GM19452 (cell line): ENCODE measurements at regions not wholly inside any gene's neighbourhood (a gene's known extent, or its start where the extent isn't known, plus 50 kb on each side); places are given as distances from the start of the nearest gene placed in this dataset.
"Not testable (repeated sequence)": the region's sequence is repeated elsewhere in the genome, so short reads cannot be mapped to it uniquely, and the experiment has no call there.

ENCODE experiments used
- ATAC-seq: cut with Tn5 transposase; IDR thresholded peaks from one replicate; pipeline ENCODE4 v1.9.1; 2021; ENCODE audit not compliant: unreplicated experiment

DNA sequence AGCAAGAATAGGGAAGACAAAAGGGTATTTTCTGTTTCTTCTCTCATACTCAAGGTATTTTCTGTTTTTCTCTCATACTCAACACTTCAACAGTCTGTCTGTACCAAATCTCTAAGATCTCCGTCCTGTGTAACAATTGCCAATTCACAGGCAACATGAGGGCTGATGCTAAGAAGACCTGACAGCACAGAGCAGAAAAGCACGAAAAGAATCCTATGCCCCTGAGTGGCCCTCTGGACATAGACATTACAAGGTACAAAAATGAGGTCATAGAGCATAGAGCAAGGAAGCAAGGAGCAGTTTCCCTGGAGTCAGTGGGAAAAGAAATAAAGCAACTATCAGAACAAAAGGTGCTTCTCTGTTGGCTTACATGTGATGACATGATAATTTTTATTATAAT, 1612.6 kb upstream of the CELF4 start:
- ATAC-seq = no peak

DNA sequence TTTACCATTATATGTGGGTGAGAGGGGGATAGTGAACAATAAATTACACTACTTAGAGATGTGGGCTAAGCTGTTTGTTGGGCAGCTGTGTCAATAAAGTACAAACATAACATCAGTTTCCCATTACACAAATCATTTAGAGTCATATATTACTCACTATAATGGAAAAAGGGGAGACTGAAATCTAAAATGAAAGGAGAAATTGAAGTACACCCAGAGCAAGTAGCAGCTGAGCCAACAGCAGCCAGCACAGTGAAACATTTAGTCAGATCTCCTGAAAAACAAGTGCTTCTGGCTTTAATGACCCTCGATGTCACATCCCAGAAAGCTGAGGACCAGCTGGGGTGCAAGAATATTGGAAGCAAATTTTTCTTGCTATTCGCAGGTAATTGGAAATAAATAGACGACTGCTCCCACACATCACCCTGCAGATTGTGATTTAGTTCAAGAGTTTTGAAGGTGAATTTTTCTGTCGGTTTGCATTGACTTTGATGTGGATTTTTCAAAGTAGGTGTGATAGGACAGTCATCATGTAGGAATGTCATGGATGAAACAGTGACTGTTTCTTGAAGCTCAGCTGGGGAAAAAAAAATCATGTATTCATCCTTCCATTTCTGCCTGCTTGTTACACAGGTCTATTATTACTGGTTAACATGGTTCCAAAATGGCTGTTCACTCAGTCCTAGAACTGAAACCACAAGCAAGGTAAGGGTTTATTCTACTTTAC, 1607.3 kb upstream of the CELF4 start:
- ATAC-seq = no peak

DNA sequence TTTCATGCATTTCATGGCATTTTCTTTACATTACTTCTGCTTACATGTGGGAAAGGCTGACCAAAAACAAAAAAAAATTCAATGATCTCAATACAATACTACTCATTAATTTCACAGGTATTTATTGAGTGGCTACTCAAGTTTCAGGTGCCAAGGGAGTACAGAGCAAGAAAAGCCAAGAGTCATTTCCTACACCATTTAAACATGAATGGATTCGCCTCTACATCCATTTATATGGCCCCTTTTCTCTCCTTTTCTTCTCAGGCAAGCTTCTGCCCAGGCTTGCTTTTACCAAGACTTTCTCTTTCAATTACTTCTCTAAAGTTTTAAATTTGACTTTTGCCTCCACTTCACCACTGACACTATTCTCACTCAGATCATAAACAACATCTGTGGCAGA, 1603.1 kb upstream of the CELF4 start:
- ATAC-seq = no peak

DNA sequence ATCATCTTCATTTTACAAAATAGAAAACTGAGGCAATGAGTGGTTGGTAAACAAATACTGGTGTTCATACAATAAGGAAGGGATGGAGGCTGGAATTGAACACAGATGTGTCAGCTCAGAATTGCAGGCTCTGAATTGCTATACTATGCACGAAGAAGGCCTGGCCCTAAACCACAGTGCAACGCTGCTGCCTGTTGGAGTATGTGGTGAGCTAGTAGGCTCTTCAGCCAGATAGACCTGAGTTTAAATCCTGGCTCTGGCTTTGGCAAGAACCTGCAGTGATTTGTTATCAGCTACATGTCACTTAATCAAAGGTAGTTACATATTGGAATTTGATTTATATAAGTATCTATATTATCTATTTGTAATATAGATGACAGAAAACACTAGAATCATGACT, 1602.4 kb upstream of the CELF4 start:
- ATAC-seq = no peak

DNA sequence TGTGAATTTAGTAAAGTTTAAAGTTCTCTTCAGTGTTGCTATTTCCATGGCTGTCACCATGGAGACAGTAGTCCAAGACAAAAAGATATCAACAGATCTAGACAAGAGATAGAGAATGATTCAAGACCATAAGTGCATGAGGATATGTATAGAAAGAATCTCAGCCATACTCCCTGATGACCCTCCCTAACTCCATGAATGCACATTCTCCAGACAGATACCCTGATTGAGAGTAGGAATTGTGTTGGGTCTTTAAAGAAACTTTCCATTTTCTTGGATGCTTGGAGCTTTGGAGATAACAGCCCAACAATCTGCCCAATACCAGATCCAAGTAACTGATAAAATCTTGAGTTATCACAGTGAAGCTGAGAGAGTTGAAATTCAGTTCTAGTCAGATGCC, 1601.2 kb upstream of the CELF4 start:
- ATAC-seq = no peak

DNA sequence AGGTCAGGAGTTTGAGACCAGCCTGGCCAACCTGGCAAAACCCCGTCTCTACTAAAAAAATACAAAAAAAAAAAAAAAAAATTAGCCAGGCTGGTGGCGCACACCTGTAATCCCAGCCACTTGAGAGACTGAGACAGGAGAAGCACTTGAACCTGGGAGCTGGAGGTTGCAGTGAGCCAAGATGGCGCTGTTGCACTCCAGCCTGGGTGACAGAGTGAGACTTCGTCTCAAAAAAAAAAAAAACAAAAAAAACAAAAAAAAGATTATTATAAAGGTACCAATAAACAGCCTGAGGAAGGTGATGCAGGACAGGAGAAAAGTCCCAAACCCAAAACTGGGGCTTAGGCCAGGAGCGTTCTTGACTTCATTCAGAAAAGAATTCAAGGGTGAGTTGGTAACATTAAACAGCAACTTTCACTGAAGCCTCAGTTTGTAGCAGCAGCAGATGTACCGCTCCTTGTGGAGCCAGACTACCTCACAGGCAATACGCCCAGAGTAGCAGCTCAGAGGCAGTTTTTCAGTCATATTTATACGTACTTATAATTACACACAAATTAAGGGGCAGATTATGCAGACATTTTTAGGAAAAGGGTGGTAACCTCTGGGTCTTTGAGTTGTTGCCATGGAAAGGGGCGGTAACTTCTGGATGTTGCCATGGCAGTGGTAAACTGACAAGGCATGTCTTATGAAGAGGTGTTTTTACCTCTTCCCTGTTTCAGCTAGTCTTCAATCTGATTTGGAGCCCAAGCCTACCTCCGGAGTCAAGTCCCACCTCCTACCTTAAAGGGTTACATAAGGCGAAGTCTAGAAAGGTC, 1596.6 kb upstream of the CELF4 start:
- ATAC-seq = no peak

DNA sequence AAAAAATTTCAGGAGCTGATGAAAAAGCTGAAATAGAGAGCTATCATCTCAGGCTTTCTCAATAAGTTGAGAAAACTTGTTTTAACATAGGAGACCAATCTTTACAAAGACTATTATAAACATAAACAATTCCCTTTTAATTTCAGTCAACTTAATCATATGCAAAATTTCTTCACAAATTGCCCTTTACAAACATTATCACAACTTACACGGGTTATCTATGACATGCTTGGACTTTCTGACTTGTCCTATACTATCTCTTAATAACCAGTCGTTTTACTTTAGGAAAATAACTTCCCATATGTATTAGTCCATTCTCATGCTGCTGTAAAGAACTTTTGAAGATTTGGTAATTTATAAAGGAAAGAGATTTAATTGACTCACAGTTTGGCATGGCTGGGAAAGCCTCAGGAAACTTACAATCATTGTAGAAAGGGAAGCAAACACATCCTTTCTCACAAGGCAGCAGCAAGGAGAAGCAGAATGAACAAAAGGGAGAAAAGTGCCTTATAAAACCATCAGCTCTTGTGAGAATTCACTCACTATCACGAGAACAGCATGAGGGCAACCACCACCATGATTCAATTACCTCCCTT, 1583.7 kb upstream of the CELF4 start:
- ATAC-seq = no peak

DNA sequence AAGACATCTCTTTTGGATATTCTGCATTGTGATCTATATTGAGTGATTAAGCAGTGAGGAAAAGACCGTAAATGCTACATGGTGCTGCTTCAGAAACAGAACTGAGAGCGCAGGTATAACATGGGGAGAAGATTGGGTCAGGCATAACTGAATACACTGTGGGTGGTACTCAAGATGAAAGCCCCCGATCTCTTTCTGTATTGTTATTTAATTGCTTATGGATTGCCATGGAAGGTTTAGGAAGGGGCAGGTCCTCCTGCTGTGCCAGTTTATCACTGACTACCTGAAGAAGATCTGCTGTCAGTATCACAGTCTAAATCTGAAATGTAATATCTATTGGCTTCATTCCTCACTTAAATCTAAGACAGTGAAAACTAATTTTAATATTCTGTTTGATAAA, 1568.7 kb upstream of the CELF4 start:
- ATAC-seq = no peak

DNA sequence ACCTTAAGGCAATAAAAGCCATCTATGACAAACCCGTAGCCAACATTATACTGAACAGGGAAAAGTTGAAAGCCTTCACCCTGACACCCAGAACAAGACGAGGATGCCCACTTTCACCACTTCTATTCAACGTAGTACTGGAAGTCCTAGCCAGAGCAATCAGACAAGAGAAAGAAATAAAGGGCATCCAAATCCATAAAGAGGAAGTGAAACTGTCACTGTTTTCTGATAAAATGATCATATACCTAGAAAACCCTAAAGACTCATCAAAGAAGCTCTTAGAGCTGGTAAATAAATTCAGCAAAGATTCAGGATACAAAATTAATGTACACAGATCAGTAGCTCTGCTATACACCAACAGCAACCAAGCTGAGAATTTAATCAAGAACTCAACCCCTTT, 1561.9 kb upstream of the CELF4 start:
- ATAC-seq = not testable (repeated sequence)

DNA sequence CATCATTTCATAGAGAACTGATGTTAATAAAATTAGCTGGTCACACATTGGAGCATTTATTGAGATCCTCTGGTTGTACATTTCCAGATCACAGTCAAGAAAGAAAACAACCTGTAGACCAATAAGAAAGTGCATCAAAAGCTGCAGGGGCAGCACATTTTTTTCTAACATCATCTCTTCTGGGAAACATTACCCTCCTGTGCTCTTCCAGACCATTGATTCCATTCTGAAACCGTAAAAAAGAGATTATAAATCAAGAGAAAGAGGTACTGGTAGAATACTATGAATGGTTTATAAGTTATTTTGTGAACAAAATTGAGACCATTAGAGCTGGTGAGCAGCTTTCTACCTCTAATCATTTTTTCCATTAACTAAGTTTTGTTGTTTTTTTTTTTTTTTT, 1548.2 kb upstream of the CELF4 start:
- no peak for ATAC-seq

DNA sequence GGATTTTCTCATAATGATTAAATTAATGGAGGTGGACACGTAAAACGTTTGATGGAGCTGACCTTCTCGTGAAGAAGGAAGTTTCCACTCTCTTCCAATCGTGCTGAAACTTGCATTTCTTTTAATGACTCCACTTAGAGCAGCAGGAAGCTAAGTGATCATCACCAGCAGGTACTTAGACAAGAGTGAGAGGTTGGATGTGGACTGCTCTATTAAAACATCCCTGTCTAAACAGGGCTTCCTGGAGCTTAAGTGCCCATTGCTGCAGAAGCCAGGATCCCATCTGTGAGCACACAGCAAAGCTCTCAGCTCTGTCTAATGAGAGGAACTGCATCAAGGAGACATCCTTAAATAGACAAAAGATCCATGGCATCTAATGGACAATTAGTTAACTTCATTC, 1539.5 kb upstream of the CELF4 start:
- ATAC-seq = no peak

DNA sequence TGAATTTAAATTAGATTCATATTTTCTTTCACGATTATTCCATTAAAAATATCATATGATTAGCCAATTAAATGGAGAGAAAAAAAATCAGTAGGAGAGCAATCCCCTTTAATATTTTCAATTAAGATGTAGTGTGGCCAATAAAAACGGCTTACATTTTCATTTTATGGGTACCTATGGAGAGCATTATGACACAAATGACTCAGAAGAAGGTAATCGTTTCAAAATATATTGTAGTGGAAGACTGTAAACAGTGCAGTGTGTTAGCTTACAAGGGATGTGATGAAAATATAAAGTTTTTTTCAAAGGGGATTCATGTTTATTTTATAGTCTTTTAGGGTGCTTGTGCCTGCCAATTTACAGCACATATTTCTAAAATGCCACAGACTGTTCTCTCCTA, 1507.4 kb upstream of the CELF4 start:
- ATAC-seq = no peak

DNA sequence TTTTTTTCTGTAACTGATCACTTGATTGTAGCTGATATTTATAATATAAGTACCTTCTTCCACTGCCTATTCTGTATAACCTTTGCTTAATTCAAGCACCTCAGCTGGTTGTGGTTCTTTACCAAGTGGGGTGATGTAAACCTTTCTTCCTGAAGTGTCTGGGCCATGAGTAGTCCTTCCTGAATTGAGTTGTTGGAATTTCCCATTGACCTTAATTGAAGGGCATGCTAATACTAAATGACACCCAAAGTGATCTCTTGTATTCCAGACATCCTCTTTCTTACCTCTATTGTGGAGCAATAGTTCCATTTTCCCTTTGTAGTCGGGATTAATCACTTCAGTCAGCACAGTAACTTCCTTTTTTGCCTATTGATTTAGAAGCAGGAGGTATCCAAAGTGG, 1496.8 kb upstream of the CELF4 start:
- no peak for ATAC-seq

DNA sequence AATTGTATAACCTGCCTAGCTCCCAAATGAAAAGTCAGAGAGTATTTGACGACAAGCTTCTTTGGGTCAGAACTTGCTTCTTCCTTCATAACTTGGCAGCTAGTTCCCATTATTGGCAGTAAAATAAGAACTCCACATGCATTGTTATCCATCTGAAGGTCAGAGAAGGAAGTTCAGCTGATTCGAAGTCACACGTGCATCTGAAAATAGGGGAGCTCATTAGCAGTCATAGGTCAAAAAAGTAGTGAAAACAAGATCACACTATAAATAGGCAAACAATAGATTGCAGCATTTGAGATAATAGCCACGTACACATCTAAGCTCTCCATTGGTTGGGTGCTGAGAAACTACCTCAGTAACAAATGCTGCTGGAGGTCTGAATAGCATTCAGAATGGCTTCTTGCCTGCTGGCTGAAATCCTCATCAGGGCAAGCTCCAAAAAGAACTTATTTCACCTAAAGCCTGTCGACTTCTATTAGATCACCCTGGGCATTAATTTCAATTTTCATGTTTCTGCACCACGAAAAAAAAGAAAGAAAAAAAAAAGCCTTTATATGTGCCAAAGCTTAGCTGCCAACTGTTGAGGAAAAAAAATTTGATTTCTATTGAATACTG, 1492.9 kb upstream of the CELF4 start:
- ATAC-seq = no peak

DNA sequence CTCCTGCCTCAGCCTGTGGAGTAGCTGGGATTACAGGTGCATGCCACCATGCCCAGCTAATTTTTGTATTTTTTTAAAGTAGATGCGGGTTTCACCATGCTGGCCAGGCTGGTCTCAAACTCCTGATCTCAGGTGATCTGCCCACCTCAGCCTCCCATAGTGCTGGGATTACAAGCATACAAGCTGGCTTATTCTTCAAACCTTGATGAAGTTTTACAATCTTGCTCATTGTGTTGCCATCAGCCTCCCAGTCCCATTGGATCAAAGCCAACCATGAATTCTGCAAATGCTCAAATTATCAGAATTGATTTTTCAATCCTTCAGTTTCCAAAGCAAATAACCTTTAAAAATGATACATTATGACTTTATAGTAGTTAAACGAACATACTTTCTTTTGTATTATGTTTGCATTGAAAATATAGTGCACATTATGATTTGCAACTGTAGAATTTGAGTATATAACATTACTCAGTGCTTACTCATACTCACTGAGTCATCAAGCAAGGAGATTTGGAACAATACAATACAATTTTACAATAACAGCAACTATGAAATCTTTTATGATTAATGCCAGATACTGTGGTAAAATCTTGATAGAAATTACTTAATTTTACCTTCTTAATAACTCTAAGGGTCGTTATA, 1491.9 kb upstream of the CELF4 start:
- no peak for ATAC-seq

DNA sequence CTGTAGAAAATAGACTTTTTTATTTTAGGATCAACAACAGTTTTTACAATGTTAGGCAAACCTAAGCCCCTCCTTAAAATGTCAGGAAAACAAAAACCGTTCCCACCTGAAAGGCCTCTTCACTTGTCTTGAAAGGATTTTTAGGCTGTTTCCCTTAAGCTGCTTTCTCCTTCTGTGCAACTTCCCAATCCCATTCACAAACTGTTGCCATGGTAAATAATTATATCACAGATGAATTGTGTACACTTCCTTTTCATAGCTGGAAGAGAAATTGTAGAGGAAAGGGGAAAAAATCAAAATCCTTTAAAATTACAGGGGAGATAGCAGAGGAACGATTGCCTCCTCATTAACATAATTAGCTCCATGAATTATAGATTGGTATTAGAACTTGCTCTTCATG, 1488.0 kb upstream of the CELF4 start:
- no peak for ATAC-seq

DNA sequence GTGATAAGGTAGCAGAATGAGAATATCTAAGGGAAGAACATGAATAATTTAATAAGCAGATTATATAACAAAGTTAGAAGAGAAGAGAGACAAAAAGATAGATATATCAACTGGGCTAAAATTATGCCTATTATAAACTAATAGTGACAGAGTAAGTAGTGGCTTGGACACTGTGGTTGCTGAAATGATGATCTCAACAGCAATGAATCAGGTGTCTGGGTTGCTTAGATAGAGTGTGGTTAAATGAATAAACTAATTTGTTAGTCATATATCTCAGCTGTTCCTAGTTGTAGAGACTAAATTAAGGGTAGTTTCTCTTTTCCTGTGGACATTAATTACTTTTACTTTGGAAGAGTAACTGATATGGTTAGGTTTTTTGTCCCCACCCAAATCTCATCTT, 1485.4 kb upstream of the CELF4 start:
- no peak for ATAC-seq

DNA sequence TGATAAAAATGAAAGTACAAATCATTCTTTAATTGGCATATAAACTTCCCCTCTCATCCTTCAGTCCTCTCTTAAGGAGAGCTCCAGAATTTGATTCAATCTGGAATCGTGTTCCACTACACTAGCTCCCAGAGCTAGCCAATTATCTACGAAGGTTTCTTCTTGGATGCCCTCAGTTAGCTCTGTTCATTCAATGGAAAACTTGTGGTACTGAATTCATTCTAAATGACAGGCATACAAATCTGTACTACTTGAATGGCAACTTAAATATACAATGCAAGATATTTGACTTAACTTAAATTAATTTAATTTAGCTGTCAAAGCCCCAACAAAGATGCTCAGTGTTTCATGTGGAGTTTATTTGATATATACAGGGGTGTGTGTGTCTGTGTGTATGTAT, 1474.2 kb upstream of the CELF4 start:
- no peak for ATAC-seq

DNA sequence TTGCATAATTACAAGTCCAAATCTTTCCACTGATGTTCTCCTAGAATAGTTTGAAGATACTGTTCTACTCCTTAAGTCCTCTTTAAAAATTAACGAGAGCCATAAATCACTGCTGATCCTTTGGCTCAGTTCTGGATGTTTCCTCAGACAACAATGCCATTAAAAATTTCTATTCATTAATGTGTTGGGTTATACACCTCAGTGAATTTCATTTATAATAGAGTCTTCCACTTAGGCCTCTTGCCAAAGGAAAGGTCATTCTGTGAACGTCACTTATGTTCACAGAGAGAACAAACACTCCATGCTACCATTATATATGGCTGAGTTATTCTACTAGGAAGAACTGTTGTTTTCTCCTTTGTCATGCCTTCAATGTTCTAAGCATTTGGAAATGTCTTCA, 1472.3 kb upstream of the CELF4 start:
- no peak for ATAC-seq

DNA sequence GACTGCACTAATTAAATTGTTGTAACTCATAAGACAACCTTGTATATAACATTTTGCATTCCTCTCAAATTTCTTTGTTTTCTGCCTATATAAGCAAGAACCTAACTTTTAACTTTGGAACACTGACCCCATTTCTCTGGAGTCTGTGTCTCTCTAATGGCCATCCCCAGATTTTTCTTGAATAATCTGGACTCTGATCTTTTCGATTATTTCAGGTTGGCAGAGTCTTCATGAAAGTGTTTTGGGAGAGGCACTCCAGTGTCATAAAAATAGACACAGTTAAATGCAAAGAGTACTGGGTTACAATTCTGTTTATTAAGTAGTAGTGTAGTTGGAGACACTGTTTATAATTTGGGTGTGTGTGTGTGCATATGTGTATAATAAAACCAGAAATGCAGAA, 1467.7 kb upstream of the CELF4 start:
- no peak for ATAC-seq

DNA sequence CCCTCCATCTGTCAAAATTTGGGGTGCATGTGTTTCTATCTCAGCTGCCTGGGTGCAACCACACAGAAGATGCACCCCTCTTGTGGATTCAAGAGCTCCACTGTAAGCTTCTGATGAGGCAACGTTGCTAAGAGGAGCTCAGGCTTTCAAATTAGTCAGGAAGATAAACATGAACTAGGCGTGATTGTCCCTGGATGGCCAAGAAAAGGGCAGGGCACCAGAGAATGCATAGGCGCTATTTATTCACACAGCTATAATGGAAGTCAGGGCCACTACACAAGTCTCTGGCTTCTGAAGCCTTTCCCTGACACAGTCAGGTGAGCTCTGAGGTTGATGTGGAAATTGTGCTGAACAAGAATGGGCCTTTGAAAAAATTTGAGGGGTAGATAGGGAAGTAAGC, 1466.0 kb upstream of the CELF4 start:
- no peak for ATAC-seq
